ENCODE measurements at regions not wholly inside any gene's neighbourhood (a gene's known extent, or its start where the extent isn't known, plus 50 kb on each side); places are given as distances from the start of the nearest gene placed in this dataset.
A peak's percentile ranks its signal among the peaks of the same experiment; 100 is the strongest.

DNA sequence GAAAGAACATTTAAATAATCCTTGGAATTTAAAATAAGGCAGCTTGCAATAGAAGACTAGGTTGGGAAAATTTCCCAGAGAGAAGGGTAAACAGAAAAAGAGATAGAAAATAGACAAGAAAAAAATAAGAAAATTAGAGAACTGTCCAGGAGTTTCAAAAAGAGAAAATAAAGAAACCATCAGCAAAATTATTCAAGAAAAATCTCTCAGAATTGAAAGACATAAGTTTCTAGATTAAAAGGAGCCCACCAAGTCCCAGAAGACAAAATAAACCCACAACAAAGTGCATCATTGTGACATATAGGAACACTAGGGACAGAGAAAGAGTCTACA is 88.6 kb upstream of the CDYL start:
- H3K27me3 Mint-ChIP-seq (ENCODE audit: unreplicated experiment): peaks cover 19% of the 10 kb centered on the region
- peak overlapping the region; percentile 79 for H3K27ac Mint-ChIP-seq (ENCODE audit: unreplicated experiment)
- H3K4me1 Mint-ChIP-seq (ENCODE audit: unreplicated experiment): peaks cover 12% of the 10 kb centered on the region
- no peak for DNase-seq (ENCODE audit: extremely low spot score, unreplicated experiment)
- no peak overlapping the region for H3K4me3 Mint-ChIP-seq (ENCODE audit: unreplicated experiment)
- TF ChIP-seq, protein P1, sequence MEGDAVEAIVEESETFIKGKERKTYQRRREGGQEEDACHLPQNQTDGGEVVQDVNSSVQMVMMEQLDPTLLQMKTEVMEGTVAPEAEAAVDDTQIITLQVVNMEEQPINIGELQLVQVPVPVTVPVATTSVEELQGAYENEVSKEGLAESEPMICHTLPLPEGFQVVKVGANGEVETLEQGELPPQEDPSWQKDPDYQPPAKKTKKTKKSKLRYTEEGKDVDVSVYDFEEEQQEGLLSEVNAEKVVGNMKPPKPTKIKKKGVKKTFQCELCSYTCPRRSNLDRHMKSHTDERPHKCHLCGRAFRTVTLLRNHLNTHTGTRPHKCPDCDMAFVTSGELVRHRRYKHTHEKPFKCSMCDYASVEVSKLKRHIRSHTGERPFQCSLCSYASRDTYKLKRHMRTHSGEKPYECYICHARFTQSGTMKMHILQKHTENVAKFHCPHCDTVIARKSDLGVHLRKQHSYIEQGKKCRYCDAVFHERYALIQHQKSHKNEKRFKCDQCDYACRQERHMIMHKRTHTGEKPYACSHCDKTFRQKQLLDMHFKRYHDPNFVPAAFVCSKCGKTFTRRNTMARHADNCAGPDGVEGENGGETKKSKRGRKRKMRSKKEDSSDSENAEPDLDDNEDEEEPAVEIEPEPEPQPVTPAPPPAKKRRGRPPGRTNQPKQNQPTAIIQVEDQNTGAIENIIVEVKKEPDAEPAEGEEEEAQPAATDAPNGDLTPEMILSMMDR (IDR thresholded peaks at IDR 0.05): no peak
- no peaks in the 10 kb centered on the region for H3K36me3 Mint-ChIP-seq (ENCODE audit: unreplicated experiment)
- H3K9me3 Mint-ChIP-seq (ENCODE audit: unreplicated experiment): peaks cover 3% of the 10 kb centered on the region

DNA sequence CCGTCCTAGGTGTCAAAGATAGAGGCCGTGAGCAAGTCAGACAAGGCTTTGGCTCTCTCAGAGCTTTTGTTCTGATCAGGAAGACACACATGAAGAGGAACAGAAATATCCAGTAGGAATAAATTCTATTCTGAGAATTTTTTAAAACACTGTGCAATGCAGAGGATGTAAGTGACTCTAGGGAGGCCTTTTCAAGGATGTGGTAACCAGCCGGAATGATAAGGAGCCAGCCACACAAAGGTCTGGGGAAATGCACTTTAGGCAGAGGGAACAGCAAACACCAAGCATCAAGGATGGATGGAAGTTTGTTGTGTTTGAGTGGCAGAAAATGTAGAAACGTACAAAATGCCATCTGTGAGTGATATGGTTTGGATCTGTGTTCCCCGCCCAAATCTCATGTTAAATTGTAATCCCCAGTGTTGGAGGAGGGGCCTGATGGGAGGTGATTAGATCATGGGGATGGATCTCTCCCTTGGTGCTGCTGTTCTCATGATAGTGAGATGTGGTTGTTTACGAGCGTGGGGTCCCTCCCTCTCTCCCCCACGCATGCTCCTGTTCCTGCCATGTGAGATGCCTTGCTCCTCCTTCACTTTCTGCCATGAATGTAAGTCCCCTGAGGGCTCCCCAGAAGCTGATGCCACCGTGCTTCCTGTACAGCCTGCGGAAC is 93.6 kb upstream of the CDYL start:
- Mint-ChIP-seq H3K36me3 (ENCODE audit: unreplicated experiment) (no peaks in the 10 kb centered on the region), H3K27ac (ENCODE audit: unreplicated experiment) (no peak overlapping the region), H3K27me3 (ENCODE audit: unreplicated experiment) (peaks cover 23% of the 10 kb centered on the region), H3K9me3 (ENCODE audit: unreplicated experiment) (no peaks in the 10 kb centered on the region), H3K4me1 (ENCODE audit: unreplicated experiment) (peaks cover 1% of the 10 kb centered on the region), H3K4me3 (ENCODE audit: unreplicated experiment) (no peak overlapping the region)
- TF ChIP-seq, protein P1 (IDR thresholded peaks at IDR 0.05): no peak
- no peak for DNase-seq (ENCODE audit: extremely low spot score, unreplicated experiment)

DNA sequence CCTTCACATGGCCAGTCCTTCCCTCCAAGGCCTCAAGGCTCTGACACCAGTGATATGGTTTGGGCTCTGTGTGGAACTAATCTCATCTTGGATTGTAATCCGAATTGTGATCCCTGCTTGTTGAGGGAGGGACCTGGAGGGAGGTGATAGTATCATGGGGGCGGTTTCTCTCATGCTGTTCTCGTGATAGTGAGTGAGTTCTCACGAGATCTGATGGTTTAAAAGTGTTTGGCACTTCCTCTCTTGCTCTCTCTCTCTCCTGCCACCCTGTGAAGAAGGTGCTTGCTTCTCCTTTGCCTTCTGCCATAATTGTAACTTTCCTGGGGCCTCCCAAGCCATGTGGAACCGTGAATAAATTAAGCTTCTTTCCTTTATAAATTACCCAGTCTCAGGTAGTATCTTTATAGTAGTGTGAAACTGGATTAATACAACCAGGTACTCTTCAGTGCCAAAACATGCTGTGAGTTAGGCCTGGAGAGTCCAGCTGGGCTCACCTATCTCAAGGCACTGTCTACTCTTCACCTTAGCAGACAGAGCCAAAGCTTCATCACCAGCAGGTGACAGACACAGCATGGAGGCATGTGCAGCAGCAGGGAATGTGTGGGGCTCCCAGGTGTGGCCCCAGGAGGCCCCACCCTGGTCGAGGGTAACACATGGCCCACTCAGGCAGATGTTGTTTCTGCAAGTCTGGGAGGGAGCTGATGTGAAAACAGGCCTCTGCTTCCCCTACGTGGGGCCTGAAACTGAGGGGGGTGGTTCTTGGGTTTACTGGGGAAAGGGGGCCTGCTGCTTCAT is 97.5 kb upstream of the CDYL start:
- H3K4me3 Mint-ChIP-seq (ENCODE audit: unreplicated experiment): no peak overlapping the region
- H3K9me3 Mint-ChIP-seq (ENCODE audit: unreplicated experiment): no peaks in the 10 kb centered on the region
- peak; percentile 62 for DNase-seq (ENCODE audit: extremely low spot score, unreplicated experiment)
- no peaks in the 10 kb centered on the region for H3K36me3 Mint-ChIP-seq (ENCODE audit: unreplicated experiment)
- no peaks in the 10 kb centered on the region for H3K4me1 Mint-ChIP-seq (ENCODE audit: unreplicated experiment)
- peaks cover 13% of the 10 kb centered on the region for H3K27me3 Mint-ChIP-seq (ENCODE audit: unreplicated experiment)
- TF ChIP-seq, protein P1 (IDR thresholded peaks at IDR 0.05): no peak
- H3K27ac Mint-ChIP-seq (ENCODE audit: unreplicated experiment): no peak overlapping the region

DNA sequence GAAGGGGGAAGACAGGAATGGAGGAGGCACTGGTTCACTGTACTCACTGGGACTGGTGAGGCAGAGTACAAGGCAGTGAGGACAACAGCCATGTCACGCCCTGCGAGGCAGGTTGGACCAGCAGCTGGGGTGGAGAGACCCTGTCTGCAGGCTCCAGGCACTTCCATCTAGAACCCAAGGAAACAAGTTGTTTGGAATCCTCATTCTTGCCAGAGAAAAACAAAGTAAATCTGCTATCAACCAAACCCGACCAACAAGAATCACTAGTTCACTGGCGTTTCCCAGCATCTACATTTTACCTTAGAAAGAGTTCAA is 98.5 kb upstream of the CDYL start:
- peak; percentile 79 for DNase-seq (ENCODE audit: extremely low spot score, unreplicated experiment)
- H3K36me3 Mint-ChIP-seq (ENCODE audit: unreplicated experiment): no peaks in the 10 kb centered on the region
- no peak overlapping the region for H3K27ac Mint-ChIP-seq (ENCODE audit: unreplicated experiment)
- no peak overlapping the region for H3K4me3 Mint-ChIP-seq (ENCODE audit: unreplicated experiment)
- peaks cover 4% of the 10 kb centered on the region for H3K27me3 Mint-ChIP-seq (ENCODE audit: unreplicated experiment)
- no peaks in the 10 kb centered on the region for H3K9me3 Mint-ChIP-seq (ENCODE audit: unreplicated experiment)
- H3K4me1 Mint-ChIP-seq (ENCODE audit: unreplicated experiment): peaks cover 4% of the 10 kb centered on the region
- TF ChIP-seq, protein P1 (IDR thresholded peaks at IDR 0.05): no peak

DNA sequence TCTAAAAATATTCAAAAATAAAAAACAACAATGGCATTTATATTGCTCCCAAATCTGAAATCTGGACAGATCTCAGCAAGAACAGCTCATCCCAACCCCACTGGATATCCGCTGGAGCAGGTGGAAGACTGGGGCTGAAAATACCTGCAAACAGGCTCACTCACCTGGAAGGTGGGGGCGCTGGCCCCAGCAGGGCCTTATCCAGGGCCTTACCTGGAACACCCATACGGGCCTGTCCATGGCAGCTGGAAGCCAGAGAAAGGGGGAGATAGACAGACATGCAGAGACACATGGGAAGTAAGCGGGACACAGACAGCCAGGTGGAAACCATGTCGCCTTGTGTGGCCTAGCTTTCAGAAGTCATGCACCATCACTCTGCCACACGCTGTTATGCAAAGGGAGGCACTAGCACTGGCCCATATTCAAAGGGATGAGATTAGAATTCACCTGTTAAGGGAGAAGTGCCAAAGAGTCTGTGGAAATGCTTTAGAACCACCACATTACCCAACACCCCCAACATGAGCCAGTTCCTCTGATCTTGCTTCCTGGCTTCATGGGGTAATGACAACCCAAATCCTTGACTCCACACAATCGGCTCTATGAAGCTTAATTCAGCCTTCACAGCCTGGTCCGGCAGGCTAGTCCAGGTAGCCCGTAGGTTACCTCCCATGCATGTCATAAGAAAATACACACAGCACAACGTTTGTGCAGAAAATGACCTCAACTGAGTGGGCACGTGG is 99.0 kb upstream of the CDYL start:
- Mint-ChIP-seq H3K36me3 (ENCODE audit: unreplicated experiment) (no peaks in the 10 kb centered on the region), H3K27ac (ENCODE audit: unreplicated experiment) (no peak overlapping the region), H3K4me1 (ENCODE audit: unreplicated experiment) (peaks cover 4% of the 10 kb centered on the region), H3K9me3 (ENCODE audit: unreplicated experiment) (no peaks in the 10 kb centered on the region), H3K27me3 (ENCODE audit: unreplicated experiment) (peaks cover under 1% of the 10 kb centered on the region), H3K4me3 (ENCODE audit: unreplicated experiment) (no peak overlapping the region)
- DNase-seq (ENCODE audit: extremely low spot score, unreplicated experiment): no peak
- TF ChIP-seq, protein P1 (IDR thresholded peaks at IDR 0.05): no peak
